NCI-H2171 (cell line): ENCODE measurements at regions not wholly inside any gene's neighbourhood (a gene's known extent, or its start where the extent isn't known, plus 50 kb on each side); places are given as distances from the start of the nearest gene placed in this dataset.

Experiments
- DNase-seq: peaks from one replicate; lab custom pipeline; 2025; lab: John Stamatoyannopoulos, UW

DNA sequence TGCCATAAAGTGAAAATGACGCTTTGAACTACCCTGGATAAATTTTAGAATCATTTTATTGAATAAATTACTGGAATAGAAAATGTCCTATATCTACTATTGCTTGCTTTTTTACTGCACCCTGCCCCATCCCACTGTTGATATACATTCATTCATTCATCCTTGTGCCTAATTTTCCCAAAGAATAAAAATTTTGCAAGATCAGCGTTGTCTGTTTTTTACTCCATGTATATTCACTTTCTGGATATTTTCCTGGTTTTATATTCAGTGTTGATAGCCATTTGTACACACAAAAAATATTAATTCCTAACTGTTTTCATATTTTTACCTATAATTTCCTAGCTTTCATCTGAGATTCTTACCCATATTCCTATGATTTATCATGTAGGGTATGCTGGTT, 262.9 kb upstream of the MAGI2 start:
- DNase-seq = no peak

DNA sequence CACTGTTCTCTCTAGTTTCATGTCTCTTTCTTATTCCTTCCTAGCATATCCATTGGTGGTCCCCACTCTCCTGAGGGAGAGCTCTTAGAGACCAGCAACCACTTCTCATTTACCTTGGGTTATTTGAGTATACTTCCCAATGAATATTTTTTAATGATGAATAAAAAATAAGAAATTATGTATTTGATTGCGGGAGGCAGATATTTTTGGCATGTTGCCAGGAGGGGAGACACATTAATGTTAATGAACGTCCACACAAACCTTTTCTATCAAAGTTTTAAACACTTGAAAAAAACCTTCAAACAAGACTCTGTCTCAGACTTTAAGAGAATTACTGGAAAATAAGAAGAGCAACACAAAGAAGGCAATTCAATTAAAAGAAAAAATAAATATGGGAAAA, 260.6 kb upstream of the MAGI2 start:
- DNase-seq = no peak

DNA sequence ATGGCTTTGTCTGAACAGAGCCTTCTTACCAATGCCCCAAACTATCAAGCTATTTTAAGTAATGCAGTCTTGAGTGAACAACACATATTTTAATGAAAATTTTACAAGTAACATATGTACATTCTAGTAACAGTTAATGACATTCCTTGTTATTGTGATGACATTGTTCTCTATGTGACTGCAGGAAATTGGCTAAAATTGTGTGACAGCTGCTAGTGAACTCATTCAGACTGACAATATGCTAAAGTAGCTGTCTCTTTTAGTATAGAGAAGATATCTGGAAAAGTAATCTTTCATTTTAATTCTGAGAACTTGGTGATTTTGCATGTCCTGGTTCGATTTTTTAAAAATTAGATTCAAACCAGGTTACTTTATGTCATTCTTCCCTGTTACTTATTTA, 259.8 kb upstream of the MAGI2 start:
- DNase-seq = no peak

DNA sequence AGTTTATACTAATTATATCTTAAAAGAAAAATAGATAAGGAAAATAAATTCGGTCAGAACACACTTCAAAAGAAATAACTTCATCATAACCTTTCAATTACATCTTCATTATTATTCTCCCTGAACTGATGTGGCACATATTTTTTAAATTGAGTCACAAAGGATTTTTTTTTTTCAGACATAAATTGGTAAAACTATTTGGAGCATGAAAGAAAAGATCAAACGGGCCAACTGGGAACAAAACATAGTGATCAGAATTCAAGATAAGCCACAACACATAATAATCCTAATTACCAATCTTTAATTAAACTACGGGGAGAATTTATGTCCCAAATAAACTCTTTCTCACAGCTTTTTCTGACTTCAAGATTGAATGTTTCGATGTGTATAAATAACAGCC, 258.2 kb upstream of the MAGI2 start:
- no peak for DNase-seq

DNA sequence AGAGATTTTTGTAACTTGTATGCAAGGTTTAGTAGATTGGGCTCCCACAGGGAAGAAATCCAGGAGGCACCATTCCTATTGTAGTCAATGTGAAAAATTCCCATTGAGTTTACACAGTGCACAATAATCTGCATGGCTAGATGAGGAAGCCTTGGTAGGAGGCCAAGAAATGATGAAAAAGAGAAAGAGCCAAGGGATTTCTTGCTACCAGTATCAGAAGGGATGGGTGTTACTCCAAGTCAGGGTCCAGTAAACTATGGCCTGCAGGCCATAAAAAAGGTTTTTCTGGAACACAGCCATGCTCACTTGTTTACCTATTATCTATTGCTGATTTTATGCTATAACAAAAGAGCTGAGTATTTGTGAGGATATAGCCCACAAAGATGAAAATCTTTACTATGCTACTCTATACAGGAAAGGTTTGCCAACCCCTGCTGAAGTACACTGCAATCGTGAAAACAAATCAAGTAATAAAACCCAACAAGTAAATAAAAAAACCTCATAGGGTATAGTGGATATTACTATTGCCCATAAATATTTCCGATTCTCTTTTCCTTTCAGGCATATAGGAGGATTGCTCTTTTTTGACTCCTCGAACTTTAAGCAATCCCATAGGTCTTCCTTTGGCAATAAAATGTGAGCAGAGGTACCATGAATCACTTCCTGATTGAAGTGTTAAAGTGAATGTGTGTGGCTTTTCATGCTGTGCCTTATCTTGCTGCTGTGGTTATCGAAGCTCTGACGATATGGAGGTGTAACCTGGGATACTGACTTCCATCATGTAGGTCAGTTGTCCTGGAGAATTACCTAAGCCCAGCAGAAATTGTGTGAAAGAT, 256.3 kb upstream of the MAGI2 start:
- no peak for DNase-seq

DNA sequence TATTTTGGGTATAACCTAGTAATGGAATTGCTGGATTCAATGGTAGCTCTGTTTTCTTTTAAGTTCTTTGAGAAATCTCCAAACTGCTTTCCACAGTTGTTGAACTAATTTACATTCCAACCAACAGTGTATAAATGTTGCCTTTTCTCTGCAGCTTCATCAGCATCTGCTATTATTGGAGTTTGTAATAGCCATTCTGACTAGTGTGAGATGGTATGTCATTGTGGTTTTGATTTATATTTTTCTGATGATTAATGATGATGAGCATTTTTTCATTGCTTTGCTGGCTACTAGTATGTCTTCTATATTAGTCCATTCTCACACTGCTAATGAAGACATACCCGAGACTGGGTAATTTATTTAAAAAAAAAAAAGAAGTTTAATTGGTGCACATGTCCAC, 248.6 kb upstream of the MAGI2 start:
- DNase-seq = no peak

DNA sequence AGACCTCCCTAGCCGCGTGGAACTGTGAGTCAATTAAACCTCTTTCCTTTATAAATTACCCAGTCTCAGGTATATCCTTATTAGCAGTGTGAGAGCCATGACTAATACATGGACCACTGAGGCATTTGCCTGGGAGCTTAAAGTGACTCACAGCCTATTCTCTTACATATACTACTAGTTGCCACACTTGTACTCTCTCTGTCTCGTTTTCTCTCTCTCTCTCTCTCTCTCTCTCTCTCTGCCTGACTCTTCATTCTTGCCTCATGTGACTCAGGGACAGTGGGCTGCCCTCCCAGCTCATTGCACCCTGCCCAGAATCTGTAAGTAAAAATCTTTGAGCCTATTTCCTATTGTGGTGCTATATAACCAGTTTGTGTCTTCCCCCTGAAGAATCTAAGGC, 238.5 kb upstream of the MAGI2 start:
- DNase-seq = no peak

DNA sequence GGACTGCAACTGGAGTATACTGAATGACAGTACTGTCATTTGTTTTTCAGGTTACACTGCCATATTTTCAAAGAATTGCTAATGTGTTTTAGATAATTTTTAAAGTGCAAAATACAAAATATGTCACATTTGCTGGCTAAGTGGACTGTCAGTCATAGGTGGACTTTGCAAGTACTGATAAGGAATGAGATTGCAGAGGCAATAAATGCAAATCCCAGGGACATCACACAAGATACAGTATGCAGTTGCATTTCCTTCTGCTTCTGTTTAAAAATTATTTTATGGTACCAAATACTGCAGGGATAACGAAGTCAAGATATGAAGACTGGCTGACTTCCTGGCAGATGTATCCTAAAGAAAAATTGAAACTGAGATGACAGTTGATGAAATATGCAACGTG, 237.6 kb upstream of the MAGI2 start:
- no peak for DNase-seq

DNA sequence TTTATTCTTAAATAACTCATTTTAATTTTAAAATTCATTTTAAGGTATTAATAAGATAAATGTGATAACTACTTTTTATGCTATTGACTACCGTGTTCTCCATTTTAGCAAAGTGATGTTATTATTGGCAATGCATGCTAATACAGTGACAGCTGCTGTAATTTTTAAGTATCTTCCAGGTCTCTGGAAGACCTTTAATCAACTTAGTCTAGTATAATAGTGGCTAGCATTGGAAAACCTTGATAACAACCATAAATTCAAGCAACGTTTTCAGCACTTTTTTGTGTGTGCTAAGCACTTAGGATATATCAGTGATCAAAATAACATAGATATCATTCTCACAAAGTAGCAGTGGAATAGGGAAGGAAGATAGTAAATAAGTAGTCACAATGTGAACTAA, 230.9 kb upstream of the MAGI2 start:
- DNase-seq = no peak

DNA sequence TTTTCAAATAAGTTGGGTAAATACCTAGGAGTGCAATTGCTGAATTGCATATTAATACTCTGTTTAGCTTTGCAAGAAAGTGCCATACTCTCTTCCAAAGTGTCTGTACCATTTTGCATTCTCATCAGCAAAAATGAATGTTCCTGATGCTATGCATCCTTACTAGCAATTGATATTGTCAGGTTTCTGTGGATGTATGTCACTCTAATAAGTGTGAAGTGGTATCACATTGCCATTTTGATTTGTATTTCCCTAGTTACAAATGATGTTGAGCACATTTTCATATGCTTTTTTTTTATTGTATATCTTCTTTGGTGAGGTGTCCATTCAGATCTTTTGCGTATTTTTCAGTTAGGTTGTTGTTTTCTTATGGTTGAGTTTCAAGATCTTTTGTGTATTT, 230.4 kb upstream of the MAGI2 start:
- no peak for DNase-seq

DNA sequence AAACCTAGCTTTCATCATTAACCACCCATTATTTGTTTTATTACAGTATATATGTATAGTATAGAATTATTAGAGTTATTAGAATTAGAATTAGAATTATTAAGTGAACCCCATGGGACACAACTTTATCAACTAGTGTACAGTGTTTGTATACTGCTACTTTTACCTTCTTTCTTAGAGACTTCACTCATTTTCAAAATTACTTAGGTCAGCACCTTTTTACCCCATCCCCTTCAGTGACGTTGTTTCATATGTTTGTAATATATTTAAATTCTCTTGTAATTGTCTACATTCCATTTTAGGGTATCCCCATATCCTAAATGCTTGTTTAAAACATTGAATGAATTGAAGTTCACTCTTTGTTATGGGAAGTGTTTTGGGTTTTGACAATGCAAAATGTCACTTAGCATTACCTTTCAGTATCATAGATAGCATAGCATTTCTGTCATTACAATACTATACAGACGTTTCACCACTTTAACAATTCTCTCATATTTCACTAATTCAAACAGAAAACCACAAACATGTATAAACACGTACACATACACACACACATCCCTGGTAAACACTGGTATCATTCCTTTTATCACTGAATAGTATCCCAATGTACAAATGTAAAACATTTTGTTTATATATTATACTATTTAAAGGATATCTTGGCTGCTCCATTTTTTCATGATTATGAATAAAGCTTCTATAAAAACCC, 229.9 kb upstream of the MAGI2 start:
- no peak for DNase-seq

DNA sequence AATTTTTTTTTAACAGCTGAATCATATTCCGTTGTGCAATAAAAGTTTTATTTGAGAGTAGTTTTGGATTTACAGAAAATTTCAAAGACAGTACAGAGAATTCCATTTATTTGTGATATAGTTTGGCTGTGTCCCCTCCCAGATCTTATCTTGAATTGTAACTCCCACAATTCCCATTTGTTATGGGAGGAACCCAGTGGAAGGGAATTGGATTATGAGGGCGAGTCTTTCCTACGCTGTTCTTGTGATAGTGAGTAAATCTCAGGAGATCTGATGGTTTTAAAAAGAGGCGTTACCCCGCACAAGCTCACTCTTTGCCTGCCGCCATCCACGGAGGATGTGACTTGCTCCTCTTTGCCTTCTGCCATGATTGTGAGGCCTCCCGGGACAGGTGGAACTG, 228.0 kb upstream of the MAGI2 start:
- no peak for DNase-seq

DNA sequence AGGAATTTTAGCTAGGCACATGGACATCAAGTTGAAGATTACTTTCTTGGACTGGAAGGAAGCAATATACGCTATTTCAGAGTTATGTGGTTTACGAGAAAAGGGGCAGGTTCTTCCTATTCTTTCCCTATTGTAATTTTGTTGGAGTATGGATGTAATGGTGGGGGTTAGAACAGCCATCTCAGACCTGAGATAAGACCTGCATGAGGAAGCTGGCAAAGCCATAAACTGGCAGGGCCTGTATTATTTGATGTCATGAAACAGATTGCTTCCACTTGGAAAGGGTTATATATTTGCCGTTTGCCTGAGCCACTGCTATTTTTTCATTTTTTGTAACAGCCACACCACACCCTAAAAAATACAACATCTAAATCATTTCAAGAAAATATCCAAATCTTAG, 220.5 kb upstream of the MAGI2 start:
- no peak for DNase-seq

DNA sequence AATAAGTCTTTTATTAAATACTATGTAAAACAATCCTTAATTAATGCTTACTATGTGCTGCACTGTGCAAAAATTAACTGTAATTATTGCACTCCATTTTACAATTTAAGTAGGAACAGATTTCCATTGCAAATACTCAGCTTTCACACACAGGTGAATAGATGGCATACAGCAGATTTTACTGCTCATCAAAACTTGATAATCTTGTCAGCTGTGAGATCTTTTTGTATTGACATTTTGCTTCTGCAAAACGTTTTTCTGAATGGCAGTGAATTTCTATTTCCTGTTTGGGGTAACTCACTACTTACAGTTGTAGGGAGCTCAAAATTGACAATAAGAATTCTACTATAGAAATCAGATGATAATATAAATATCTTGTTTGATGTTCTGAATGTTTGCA, 220.0 kb upstream of the MAGI2 start:
- no peak for DNase-seq

DNA sequence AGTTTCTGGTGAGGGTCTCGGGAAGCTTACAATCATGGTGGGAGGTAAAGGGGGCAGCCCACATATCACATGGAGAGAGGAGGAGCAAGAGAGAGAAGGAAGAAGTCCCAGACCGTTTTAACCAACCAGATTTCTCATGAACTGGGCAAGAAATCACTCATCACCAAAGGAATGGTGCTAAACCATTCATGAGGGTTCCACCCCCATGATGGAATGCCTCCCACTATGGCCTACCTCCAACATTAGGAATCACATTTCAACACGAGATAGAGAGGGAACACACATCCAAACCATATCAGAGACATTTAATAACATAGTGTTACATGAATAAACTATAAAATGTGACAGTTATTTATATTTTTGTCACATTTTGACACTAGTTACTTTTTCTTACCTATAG, 214.8 kb upstream of the MAGI2 start:
- no peak for DNase-seq

DNA sequence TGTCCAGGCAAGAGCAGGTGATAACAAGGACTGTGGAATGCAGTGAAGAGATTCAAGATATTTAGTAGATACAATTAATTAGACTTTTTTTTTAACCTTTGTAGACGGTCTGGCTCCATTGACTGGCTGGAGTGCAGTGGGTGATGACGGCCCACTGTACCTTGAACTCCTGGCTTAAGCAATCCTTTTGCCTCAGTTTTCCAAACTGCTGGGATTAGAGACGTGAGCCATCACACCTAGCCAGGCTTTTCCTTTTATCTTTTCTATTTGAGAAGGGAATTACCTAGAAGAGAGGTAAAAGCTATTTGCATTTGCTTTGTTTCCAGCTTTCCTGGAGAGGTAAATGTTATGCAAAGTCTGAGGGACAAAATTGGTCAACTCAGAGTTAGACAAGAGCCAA, 213.0 kb upstream of the MAGI2 start:
- DNase-seq = no peak

DNA sequence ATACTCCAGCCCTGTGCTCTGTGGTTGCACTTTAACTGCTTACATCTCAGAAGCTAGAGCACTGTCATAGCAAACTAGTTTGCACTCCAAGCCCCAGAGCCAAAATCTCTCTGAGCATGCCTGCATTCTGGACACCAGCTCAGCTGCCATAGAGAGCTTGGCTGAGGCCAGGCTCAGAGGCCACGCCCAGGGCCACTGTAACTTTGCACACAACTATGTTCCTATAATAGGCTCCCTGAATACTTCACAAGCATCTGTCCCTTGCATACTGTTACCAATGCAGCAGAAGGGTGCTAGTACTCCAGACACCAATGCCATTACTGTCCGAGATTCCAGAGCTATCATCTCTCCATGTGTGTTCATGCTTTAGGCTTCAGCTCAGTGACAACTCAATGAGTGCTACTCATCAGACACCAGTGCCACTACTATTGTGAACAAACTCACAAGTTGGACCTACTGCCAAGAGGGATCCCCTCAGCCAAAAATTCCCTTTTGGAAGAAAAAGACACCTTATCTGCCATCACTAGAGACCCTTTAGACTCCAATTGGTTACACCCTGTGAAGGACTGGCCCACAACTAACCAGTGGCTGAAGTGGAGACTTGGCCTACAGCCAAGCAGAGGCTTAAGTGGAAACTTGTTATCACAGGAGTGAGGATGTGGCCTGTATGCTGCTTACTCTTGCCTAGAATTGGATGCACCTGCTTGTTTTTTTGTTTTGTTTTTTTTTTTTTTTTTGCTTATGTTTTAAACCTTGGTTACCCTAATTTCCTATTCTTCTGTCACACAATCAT, 211.6 kb upstream of the MAGI2 start:
- no peak for DNase-seq

DNA sequence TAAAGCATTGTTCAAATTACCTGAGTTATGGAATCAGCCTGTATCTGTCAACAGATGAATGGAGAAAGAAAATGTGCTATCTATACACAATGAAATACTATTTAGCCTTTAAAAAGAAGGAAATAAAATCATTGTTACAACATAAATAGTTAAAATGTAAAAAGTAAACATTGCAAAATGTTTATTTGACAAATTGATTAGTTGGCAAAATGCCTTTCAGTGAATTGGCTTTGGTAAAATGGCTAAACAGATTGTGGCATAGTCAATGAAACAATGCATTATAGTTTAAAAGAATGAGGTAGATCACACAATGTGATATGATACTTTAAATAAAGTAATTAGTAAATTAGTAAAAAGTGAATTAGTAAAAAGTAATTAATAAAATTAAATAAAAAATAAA, 204.8 kb upstream of the MAGI2 start:
- DNase-seq = no peak

DNA sequence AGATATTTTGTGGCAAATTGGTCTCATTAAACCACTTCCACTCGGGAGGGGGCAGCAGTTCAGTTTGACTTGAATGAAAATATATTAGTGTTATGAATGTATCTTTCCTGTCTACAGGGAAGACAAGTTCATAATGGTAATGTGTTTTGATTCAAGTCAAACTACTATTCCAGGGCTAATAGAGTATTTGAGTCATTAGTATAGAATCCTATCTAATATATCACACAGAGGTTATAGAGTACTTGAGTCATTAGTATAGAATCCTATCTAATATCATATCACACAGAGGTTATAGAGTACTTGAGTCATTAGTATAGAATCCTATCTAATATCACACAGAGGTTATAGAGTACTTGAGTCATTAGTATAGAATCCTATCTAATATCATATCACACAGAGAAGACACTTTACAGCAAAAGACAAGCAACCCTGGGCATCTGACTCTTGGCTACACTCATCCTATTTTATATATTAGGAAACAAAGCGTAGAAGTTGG, 199.7 kb upstream of the MAGI2 start:
- DNase-seq = no peak

DNA sequence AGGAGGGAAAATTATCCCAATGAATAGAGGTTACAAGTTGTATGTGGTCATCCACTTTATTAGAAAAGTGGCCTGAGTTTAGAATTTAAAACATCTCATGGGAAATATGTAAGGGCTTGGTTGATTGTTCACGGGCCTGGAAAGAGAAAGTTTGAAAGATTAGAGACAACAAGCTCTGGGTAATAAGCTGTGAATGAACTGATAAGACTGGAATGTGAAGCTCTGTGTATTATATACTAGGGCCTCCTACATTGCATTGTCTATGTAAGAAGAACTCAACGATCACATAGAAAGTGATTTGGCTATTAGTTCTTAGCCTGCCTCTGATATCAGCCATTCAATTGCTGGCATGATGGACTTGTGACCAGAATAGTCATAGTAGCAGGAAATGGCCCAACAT, 199.2 kb upstream of the MAGI2 start:
- DNase-seq = no peak

DNA sequence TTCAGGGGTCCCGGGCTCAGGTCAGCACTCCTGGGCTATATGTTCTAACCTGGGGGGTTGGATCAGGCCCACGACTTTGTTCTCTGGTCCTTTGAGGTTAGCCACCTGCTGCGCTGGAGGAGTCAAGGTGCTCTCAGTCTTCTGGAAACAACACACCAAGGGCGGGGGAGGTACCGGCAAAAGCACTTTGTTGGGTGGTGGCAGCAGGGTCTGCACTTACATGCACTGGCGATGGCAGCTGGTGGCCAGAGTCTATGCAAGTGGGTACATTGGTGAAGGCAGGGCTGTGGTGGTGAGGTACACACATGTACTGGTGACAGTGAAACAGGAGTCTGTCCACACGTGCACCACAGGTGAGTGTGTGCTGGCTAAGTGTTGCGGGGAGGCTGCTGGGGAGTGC, 194.2 kb upstream of the MAGI2 start:
- DNase-seq = no peak

DNA sequence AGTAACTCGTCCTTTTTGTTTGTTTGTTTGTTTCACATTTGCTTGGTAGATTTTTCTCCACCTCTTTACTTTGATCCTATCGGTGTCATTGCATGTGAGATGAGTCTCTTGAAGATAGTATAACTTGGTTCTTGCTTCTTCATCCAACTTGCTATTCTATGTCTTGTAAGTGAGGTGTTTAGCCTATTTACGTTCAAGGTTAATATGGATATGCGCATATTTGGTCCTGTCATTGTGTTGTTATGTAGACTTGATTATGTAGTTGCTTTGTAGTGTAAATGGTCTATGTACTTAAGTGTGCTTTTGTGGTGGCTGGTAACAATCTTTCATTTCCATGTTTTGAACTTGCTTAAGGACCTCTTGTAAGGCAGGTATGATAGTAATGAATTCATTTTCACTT, 192.8 kb upstream of the MAGI2 start:
- no peak for DNase-seq

DNA sequence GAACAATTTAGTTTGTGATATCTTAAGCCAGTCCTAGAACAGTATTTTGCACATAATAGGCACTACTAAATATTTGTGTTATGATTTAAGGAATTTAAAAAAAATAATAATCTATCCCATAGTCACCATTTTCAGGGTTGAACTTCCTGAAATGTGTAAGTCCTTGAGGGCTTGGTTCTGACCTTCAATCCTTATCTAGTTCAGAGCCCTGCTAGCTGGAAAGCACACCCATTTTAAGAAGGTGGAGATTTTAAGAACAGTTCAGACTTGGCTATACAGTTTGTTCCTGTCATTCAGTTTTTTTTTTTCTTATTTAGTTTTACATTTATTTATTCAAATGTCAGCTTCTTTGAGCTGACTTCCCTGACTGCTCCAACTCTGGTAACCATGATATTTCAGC, 183.4 kb upstream of the MAGI2 start:
- DNase-seq = no peak
